H9 (cell line): ENCODE measurements at regions not wholly inside any gene's neighbourhood (a gene's known extent, or its start where the extent isn't known, plus 50 kb on each side); places are given as distances from the start of the nearest gene placed in this dataset.

Experiments used
- DNase-seq: peaks from one replicate; pipeline ENCODE4 v3.0.0-alpha.2; 2017
- H2AFZ ChIP-seq: one replicate; pipeline ENCODE4 v1.6.1; 2013; ENCODE audit warnings: mild to moderate bottlenecking, low read length, control low read depth, moderate library complexity
- H2AK5ac ChIP-seq: 2 replicates; pipeline ENCODE4 v1.6.1; 2013; ENCODE audit warnings: low read length, control low read depth, mixed read lengths; ENCODE audit not compliant: insufficient read length
- H2BK120ac ChIP-seq: one replicate; pipeline ENCODE4 v1.6.1; 2013; ENCODE audit warnings: low read depth, mild to moderate bottlenecking, low read length, control low read depth, inconsistent platforms; ENCODE audit not compliant: poor library complexity, severe bottlenecking
- H2BK12ac ChIP-seq: 2 replicates; pipeline ENCODE4 v1.6.1; 2013; ENCODE audit warnings: low read length, control low read depth, mixed read lengths, low read depth; ENCODE audit not compliant: insufficient read length
- H2BK15ac ChIP-seq: 2 replicates; pipeline ENCODE4 v1.6.1; 2013; ENCODE audit warnings: low read depth, low read length, control low read depth
- H2BK20ac ChIP-seq: one replicate; pipeline ENCODE4 v1.6.1; 2013; ENCODE audit warnings: low read depth, mild to moderate bottlenecking, low read length, control low read depth, inconsistent platforms; ENCODE audit not compliant: poor library complexity, severe bottlenecking
- H2BK5ac ChIP-seq: 2 replicates; pipeline ENCODE4 v1.6.1; 2013; ENCODE audit warnings: low read length, control low read depth, mixed read lengths; ENCODE audit not compliant: insufficient read length
- H3K14ac ChIP-seq: 2 replicates; pipeline ENCODE4 v1.6.1; 2013; ENCODE audit warnings: low read length, control low read depth; ENCODE audit not compliant: insufficient read depth
- H3K18ac ChIP-seq: 2 replicates; pipeline ENCODE4 v1.6.1; 2013; ENCODE audit warnings: low read depth, mild to moderate bottlenecking, mixed read lengths, low read length, control low read depth; ENCODE audit not compliant: insufficient read length
- H3K23ac ChIP-seq: 2 replicates; pipeline ENCODE4 v1.6.1; 2013; ENCODE audit warnings: low read length, control low read depth, mixed read lengths, low read depth; ENCODE audit not compliant: insufficient read length
- H3K23me2 ChIP-seq: 2 replicates; pipeline ENCODE4 v1.6.1; 2013; ENCODE audit warnings: low read depth, mild to moderate bottlenecking, mixed read lengths, low read length, control low read depth; ENCODE audit not compliant: insufficient read length, poor library complexity, severe bottlenecking
- H3K27ac ChIP-seq: 2 replicates; pipeline ENCODE4 v1.5.1; 2013; ENCODE audit warnings: low read length, control low read depth, mixed read lengths, low read depth; ENCODE audit not compliant: insufficient read length
- H3K27me3 ChIP-seq: 2 replicates; pipeline ENCODE4 v1.6.1; 2013; ENCODE audit warnings: low read length, control low read depth, inconsistent platforms; ENCODE audit not compliant: insufficient read depth
- H3K4ac ChIP-seq: 2 replicates; pipeline ENCODE4 v1.6.1; 2013; ENCODE audit warnings: low read depth, mild to moderate bottlenecking, control low read depth, inconsistent platforms, low read length, moderate library complexity
- H3K4me1 ChIP-seq: 2 replicates; pipeline ENCODE4 v1.6.1; 2013; ENCODE audit warnings: low read length, control low read depth, inconsistent platforms; ENCODE audit not compliant: insufficient read depth
- H3K4me2 ChIP-seq: 2 replicates; pipeline ENCODE4 v1.6.1; 2013; ENCODE audit warnings: low read length, control low read depth, mixed read lengths; ENCODE audit not compliant: insufficient read length, insufficient read depth
- H3K56ac ChIP-seq: 2 replicates; pipeline ENCODE4 v1.6.1; 2013; ENCODE audit warnings: low read depth, mild to moderate bottlenecking, mixed read lengths, low read length, control low read depth; ENCODE audit not compliant: insufficient read length
- H3K79me1 ChIP-seq: 2 replicates; pipeline ENCODE4 v1.6.1; 2013; ENCODE audit warnings: low read depth, mild to moderate bottlenecking, moderate library complexity, low read length, control low read depth, inconsistent platforms; ENCODE audit not compliant: insufficient read depth, poor library complexity, severe bottlenecking
- H3K79me2 ChIP-seq: 2 replicates; pipeline ENCODE4 v1.6.1; 2013; ENCODE audit warnings: low read length, control low read depth, inconsistent platforms; ENCODE audit not compliant: insufficient read depth
- H3K9ac ChIP-seq: 2 replicates; pipeline ENCODE4 v1.6.1; 2013; ENCODE audit warnings: low read length, control low read depth, mixed read lengths; ENCODE audit not compliant: insufficient read length; ENCODE audit errors: extremely low read depth
- H3K9me3 ChIP-seq: one replicate; pipeline ENCODE4 v1.6.1; 2013; ENCODE audit warnings: low read depth, low read length, inconsistent platforms; ENCODE audit not compliant: control insufficient read depth
- H3T11ph ChIP-seq: one replicate; pipeline ENCODE4 v1.6.1; 2013; ENCODE audit warnings: mild to moderate bottlenecking, low read length, control low read depth, inconsistent platforms
- H4K20me1 ChIP-seq: one replicate; pipeline ENCODE4 v1.6.1; 2013; ENCODE audit not compliant: control insufficient read depth, insufficient read length, insufficient read depth
- H4K5ac ChIP-seq: 2 replicates; pipeline ENCODE4 v1.6.1; 2013; ENCODE audit warnings: low read depth, mild to moderate bottlenecking, mixed read lengths, low read length, control low read depth; ENCODE audit not compliant: insufficient read length
- H4K8ac ChIP-seq: replicated peaks from 2 replicates; pipeline ENCODE4 v1.6.1; 2013; ENCODE audit warnings: low read length, control low read depth, mixed read lengths, low read depth; ENCODE audit not compliant: insufficient read length
- H4K91ac ChIP-seq: 2 replicates; pipeline ENCODE4 v1.6.1; 2013; ENCODE audit warnings: low read depth, mild to moderate bottlenecking, moderate library complexity, mixed read lengths, low read length, control low read depth; ENCODE audit not compliant: insufficient read length
- H3K27ac Mint-ChIP-seq, 3 experiments: 2 replicates in 2 of 3; 3 replicates in 1 of 3; pipeline ENCODE4 v1.8.0; 2020 to 2021; ENCODE audit warnings: mixed read lengths in 3 of 3, mild to moderate bottlenecking in 1 of 3, moderate library complexity in 1 of 3
- H3K27me3 Mint-ChIP-seq: 2 replicates; pipeline ENCODE4 v1.8.0; 2021; ENCODE audit warnings: low read depth, mild to moderate bottlenecking, moderate library complexity, mixed read lengths
- H3K36me3 Mint-ChIP-seq, 3 experiments: 2 replicates in 2 of 3; 3 replicates in 1 of 3; pipeline ENCODE4 v1.8.0; 2020 to 2021; ENCODE audit warnings: low read depth in 3 of 3, mixed read lengths in 3 of 3; ENCODE audit not compliant: insufficient read depth in 1 of 3
- H3K4me1 Mint-ChIP-seq, 2 experiments: 2 replicates each; pipeline ENCODE4 v1.8.0; 2020; ENCODE audit warnings: mixed read lengths in 2 of 2
- H3K4me3 Mint-ChIP-seq, 2 experiments: 2 replicates in 1 of 2; 3 replicates in 1 of 2; pipeline ENCODE4 v1.8.0; 2020 to 2021; ENCODE audit warnings: mild to moderate bottlenecking in 2 of 2, mixed read lengths in 2 of 2, moderate library complexity in 1 of 2
- H3K9me3 Mint-ChIP-seq, 2 experiments: 2 replicates in 1 of 2; 3 replicates in 1 of 2; pipeline ENCODE4 v1.8.0; 2020; ENCODE audit warnings: mild to moderate bottlenecking in 2 of 2, mixed read lengths in 2 of 2, moderate library complexity in 1 of 2
- CTCF ChIP-seq: fragments of 200-600 bp; sonication (generic); conservative IDR thresholded peaks from 3 replicates; pipeline ENCODE4 v1.8.0; 2021; ENCODE audit warnings: antibody characterized with exemption, mild to moderate bottlenecking
- WGBS: extraction: QIAGEN DNeasy Blood & Tissue Kit; methylation state at CpG from one replicate; pipeline ENCODE4 v1.1.7; 2013; ENCODE audit warnings: missing lambda C conversion rate, low lambda C conversion rate, mixed read lengths; ENCODE audit not compliant: insufficient read length; ENCODE audit errors: extremely low coverage; 5-methylcytosine and 5-hydroxymethylcytosine counted together

- no peaks in the 10 kb centered on the region for H3K4me1 Mint-ChIP-seq
- TF ChIP-seq CTCF: no peak
- Histone ChIP-seq H3T11ph (no peak overlapping the region), H2BK12ac (no peak overlapping the region), H3K4me2 (no peak overlapping the region), H3K14ac (no peak overlapping the region), H3K4ac (no peak overlapping the region), H4K20me1 (no peaks in the 10 kb centered on the region), H3K18ac (no peak overlapping the region), H3K9me3 (peaks cover 6% of the 10 kb centered on the region), H3K27me3 (no peaks in the 10 kb centered on the region), H2AFZ (no peak overlapping the region), H2BK5ac (no peak overlapping the region), H3K27ac (no peak overlapping the region), H2BK120ac (no peak overlapping the region), H3K4me1 (no peaks in the 10 kb centered on the region), H2AK5ac (no peak overlapping the region), H3K79me2 (no peaks in the 10 kb centered on the region), H4K5ac (no peak overlapping the region), H3K23ac (no peak overlapping the region), H4K91ac (no peak overlapping the region), H2BK15ac (no peak overlapping the region), H3K9ac (no peak overlapping the region), H3K23me2 (no peaks in the 10 kb centered on the region), H3K56ac (no peak overlapping the region), H4K8ac (no peak overlapping the region), H2BK20ac (no peak overlapping the region), H3K79me1 (no peaks in the 10 kb centered on the region)
- H3K4me3 Mint-ChIP-seq: no peak overlapping the region
- peaks cover 24 to 25% of the 10 kb centered on the region in 2 experiments for H3K9me3 Mint-ChIP-seq
- WGBS: no CpG with 5 or more reads among the region's 1 CpG
- no peak for DNase-seq
- H3K36me3 Mint-ChIP-seq: peaks cover 16 to 29% (median 21%) of the 10 kb centered on the region in 3 experiments
- peak overlapping the region in 1 of 3 experiments; percentile 4; a peak in 1 of 7 replicates for H3K27ac Mint-ChIP-seq
- no peaks in the 10 kb centered on the region for H3K27me3 Mint-ChIP-seq
Measured at GRCh38 chr2:186382932-186383331, 103.1 kb upstream of the ZC3H15 start.
